ENCODE measurements at regions not wholly inside any gene's neighbourhood (a gene's known extent, or its start where the extent isn't known, plus 50 kb on each side); places are given as distances from the start of the nearest gene placed in this dataset.

DNA sequence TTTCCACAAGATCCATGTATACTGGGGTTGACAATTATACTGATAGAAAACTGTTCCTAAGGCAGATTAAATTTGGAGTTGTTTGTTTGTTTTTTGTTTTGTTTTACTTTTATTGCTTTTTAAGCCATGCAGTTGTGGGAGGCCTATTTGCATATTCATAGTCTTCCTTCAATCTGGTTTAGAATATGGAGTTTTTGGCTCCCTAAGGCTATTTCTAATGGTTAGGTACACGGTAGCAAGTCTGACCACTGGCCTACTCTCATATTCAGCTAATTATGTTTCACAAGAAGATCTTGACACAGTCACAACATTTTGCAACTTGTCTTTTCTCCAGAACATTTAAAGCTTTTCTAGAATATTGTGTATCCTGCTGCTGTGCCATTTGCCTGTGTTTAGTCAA lies 725.5 kb downstream of the PCDH18 start:
- no peaks in the 10 kb centered on the region for H3K36me3 ChIP-seq (ENCODE audit: control insufficient read depth, insufficient read depth, low read length)
- no peak overlapping the region for H3K4me3 ChIP-seq (ENCODE audit: low read length)
- no peaks in the 10 kb centered on the region for H3K4me1 ChIP-seq (ENCODE audit: control insufficient read depth, insufficient read depth, low read length)
- H3K27ac ChIP-seq (ENCODE audit: low read length) = no peak overlapping the region
- H3K9me3 ChIP-seq (replicated peaks; ENCODE audit: control insufficient read depth, low read depth, low read length) = peaks cover 7% of the 10 kb centered on the region
- H3K27me3 ChIP-seq (ENCODE audit: control insufficient read depth, insufficient read depth, low read length) = no peaks in the 10 kb centered on the region
- WGBS (ENCODE audit: insufficient coverage) = 100% methylated on average over 1 of the region's 1 CpG
- DNase-seq = no peak

GRCh38 chr4:136805617-136806016 lies 726.7 kb downstream of the PCDH18 start:
- H3K9me3 ChIP-seq (replicated peaks; ENCODE audit: control insufficient read depth, low read depth, low read length) = no peaks in the 10 kb centered on the region
- no peak for DNase-seq
- no peaks in the 10 kb centered on the region for H3K36me3 ChIP-seq (ENCODE audit: control insufficient read depth, insufficient read depth, low read length)
- whole genome bisulfite sequencing (ENCODE audit: insufficient coverage) = 79% methylated on average over 2 of the region's 2 CpGs
- H3K27me3 ChIP-seq (ENCODE audit: control insufficient read depth, insufficient read depth, low read length) = no peaks in the 10 kb centered on the region
- H3K27ac ChIP-seq (ENCODE audit: low read length) = no peak overlapping the region
- H3K4me1 ChIP-seq (ENCODE audit: control insufficient read depth, insufficient read depth, low read length) = no peaks in the 10 kb centered on the region
- no peak overlapping the region for H3K4me3 ChIP-seq (ENCODE audit: low read length)

- DNase-seq = no peak
- Histone ChIP-seq H3K4me3 (ENCODE audit: low read length) (no peak overlapping the region), H3K27ac (ENCODE audit: low read length) (no peak overlapping the region), H3K9me3 (replicated peaks; ENCODE audit: control insufficient read depth, low read depth, low read length) (no peaks in the 10 kb centered on the region), H3K27me3 (ENCODE audit: control insufficient read depth, insufficient read depth, low read length) (no peaks in the 10 kb centered on the region), H3K36me3 (ENCODE audit: control insufficient read depth, insufficient read depth, low read length) (no peaks in the 10 kb centered on the region), H3K4me1 (ENCODE audit: control insufficient read depth, insufficient read depth, low read length) (no peaks in the 10 kb centered on the region)
- WGBS (ENCODE audit: insufficient coverage) = no CpG with 5 or more reads among the region's 3 CpGs
These were observed 728.9 kb downstream of the PCDH18 start for GRCh38 chr4:136803433-136803832.

DNA sequence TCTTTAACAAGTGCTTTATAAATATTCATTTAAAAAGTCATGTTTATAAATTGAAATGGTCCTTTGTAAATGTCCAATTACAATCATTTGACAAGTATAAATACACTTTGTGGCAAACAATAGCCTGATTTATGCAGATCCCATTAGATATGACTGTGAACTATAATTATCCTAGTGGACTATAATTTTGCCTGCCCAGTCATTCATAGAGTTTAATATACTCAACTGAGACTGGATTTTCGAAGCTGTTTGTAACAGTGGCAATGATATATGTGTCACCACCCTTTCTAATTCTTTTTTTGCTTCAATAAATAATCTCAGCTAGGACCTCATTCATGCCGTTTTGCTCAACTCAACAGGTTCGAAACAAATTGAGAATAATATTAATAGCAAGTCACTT lies 732.0 kb downstream of the PCDH18 start:
- WGBS (ENCODE audit: insufficient coverage) = no CpG with 5 or more reads among the region's 3 CpGs
- Histone ChIP-seq H3K27ac (ENCODE audit: low read length) (no peak overlapping the region), H3K4me1 (ENCODE audit: control insufficient read depth, insufficient read depth, low read length) (no peaks in the 10 kb centered on the region), H3K27me3 (ENCODE audit: control insufficient read depth, insufficient read depth, low read length) (no peaks in the 10 kb centered on the region), H3K9me3 (replicated peaks; ENCODE audit: control insufficient read depth, low read depth, low read length) (no peaks in the 10 kb centered on the region), H3K4me3 (ENCODE audit: low read length) (no peak overlapping the region), H3K36me3 (ENCODE audit: control insufficient read depth, insufficient read depth, low read length) (no peaks in the 10 kb centered on the region)
- no peak for DNase-seq

GRCh38 chr4:136796953-136797352 lies 735.3 kb downstream of the PCDH18 start:
- H3K4me3 ChIP-seq (ENCODE audit: low read length) = no peak overlapping the region
- no peaks in the 10 kb centered on the region for H3K27me3 ChIP-seq (ENCODE audit: control insufficient read depth, insufficient read depth, low read length)
- H3K9me3 ChIP-seq (replicated peaks; ENCODE audit: control insufficient read depth, low read depth, low read length) = no peaks in the 10 kb centered on the region
- DNase-seq = no peak
- no peak overlapping the region for H3K27ac ChIP-seq (ENCODE audit: low read length)
- no peaks in the 10 kb centered on the region for H3K36me3 ChIP-seq (ENCODE audit: control insufficient read depth, insufficient read depth, low read length)
- WGBS (ENCODE audit: insufficient coverage) = 100% methylated on average over 1 of the region's 3 CpGs
- H3K4me1 ChIP-seq (ENCODE audit: control insufficient read depth, insufficient read depth, low read length) = no peaks in the 10 kb centered on the region

- no peaks in the 10 kb centered on the region for H3K4me1 ChIP-seq (ENCODE audit: control insufficient read depth, insufficient read depth, low read length)
- WGBS (ENCODE audit: insufficient coverage) = 60% methylated on average over 1 of the region's 4 CpGs
- no peaks in the 10 kb centered on the region for H3K27me3 ChIP-seq (ENCODE audit: control insufficient read depth, insufficient read depth, low read length)
- H3K4me3 ChIP-seq (ENCODE audit: low read length) = no peak overlapping the region
- no peaks in the 10 kb centered on the region for H3K36me3 ChIP-seq (ENCODE audit: control insufficient read depth, insufficient read depth, low read length)
- no peak overlapping the region for H3K27ac ChIP-seq (ENCODE audit: low read length)
- H3K9me3 ChIP-seq (replicated peaks; ENCODE audit: control insufficient read depth, low read depth, low read length) = no peaks in the 10 kb centered on the region
- DNase-seq = no peak
These were observed 738.4 kb downstream of the PCDH18 start for GRCh38 chr4:136793848-136794247.

GRCh38 chr4:136784326-136784725 lies 748.0 kb downstream of the PCDH18 start:
- Histone ChIP-seq H3K4me3 (ENCODE audit: low read length) (no peak overlapping the region), H3K36me3 (ENCODE audit: control insufficient read depth, insufficient read depth, low read length) (no peaks in the 10 kb centered on the region), H3K27ac (ENCODE audit: low read length) (no peak overlapping the region), H3K4me1 (ENCODE audit: control insufficient read depth, insufficient read depth, low read length) (no peaks in the 10 kb centered on the region), H3K9me3 (replicated peaks; ENCODE audit: control insufficient read depth, low read depth, low read length) (no peaks in the 10 kb centered on the region), H3K27me3 (ENCODE audit: control insufficient read depth, insufficient read depth, low read length) (no peaks in the 10 kb centered on the region)
- DNase-seq = no peak
- WGBS (ENCODE audit: insufficient coverage) = no CpG with 5 or more reads among the region's 1 CpG

DNA sequence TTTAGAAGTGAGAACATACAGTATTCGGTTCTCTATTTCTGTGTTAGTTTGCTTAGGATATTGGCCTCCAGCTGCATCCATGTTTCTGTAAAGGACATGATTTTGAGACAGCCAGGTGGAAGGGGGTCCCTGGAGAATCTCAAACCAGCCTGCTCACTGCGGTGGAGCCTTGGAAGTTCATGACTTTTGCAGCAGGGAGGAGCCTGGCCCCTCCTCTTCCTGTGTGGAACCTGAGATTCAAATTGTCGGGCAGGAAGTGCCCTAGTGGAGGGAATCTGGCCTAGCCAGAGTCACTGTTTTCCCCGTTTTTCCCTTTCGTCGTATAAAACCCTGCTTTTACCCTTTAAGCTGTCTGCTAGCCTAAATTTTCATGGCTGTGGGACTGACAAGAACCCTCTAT lies 762.6 kb downstream of the PCDH18 start:
- no peaks in the 10 kb centered on the region for H3K4me1 ChIP-seq (ENCODE audit: control insufficient read depth, insufficient read depth, low read length)
- H3K4me3 ChIP-seq (ENCODE audit: low read length) = no peak overlapping the region
- no peaks in the 10 kb centered on the region for H3K36me3 ChIP-seq (ENCODE audit: control insufficient read depth, insufficient read depth, low read length)
- no peak for DNase-seq
- no peaks in the 10 kb centered on the region for H3K27me3 ChIP-seq (ENCODE audit: control insufficient read depth, insufficient read depth, low read length)
- WGBS (ENCODE audit: insufficient coverage) = 75% methylated on average over 1 of the region's 6 CpGs
- H3K27ac ChIP-seq (ENCODE audit: low read length) = no peak overlapping the region
- H3K9me3 ChIP-seq (replicated peaks; ENCODE audit: control insufficient read depth, low read depth, low read length) = no peaks in the 10 kb centered on the region

- H3K4me1 ChIP-seq (ENCODE audit: control insufficient read depth, insufficient read depth, low read length) = no peaks in the 10 kb centered on the region
- WGBS (ENCODE audit: insufficient coverage) = 38% methylated on average over 1 of the region's 1 CpG
- H3K4me3 ChIP-seq (ENCODE audit: low read length) = no peak overlapping the region
- H3K36me3 ChIP-seq (ENCODE audit: control insufficient read depth, insufficient read depth, low read length) = no peaks in the 10 kb centered on the region
- H3K27ac ChIP-seq (ENCODE audit: low read length) = no peak overlapping the region
- H3K9me3 ChIP-seq (replicated peaks; ENCODE audit: control insufficient read depth, low read depth, low read length) = no peaks in the 10 kb centered on the region
- no peak for DNase-seq
- H3K27me3 ChIP-seq (ENCODE audit: control insufficient read depth, insufficient read depth, low read length) = no peaks in the 10 kb centered on the region
These were observed 763.4 kb downstream of the PCDH18 start for GRCh38 chr4:136768925-136769275.

- 40% methylated on average over 1 of the region's 3 CpGs for WGBS (ENCODE audit: insufficient coverage)
- H3K4me1 ChIP-seq (ENCODE audit: control insufficient read depth, insufficient read depth, low read length) = no peaks in the 10 kb centered on the region
- H3K27ac ChIP-seq (ENCODE audit: low read length) = no peak overlapping the region
These were observed 763.9 kb downstream of the PCDH18 start for GRCh38 chr4:136768213-136768924.

GRCh38 chr4:136763919-136764318 lies 768.4 kb downstream of the PCDH18 start:
- no peak overlapping the region for H3K4me3 ChIP-seq (ENCODE audit: low read length)
- no peaks in the 10 kb centered on the region for H3K27me3 ChIP-seq (ENCODE audit: control insufficient read depth, insufficient read depth, low read length)
- DNase-seq = no peak
- no peak overlapping the region for H3K27ac ChIP-seq (ENCODE audit: low read length)
- H3K36me3 ChIP-seq (ENCODE audit: control insufficient read depth, insufficient read depth, low read length) = no peaks in the 10 kb centered on the region
- no peaks in the 10 kb centered on the region for H3K9me3 ChIP-seq (replicated peaks; ENCODE audit: control insufficient read depth, low read depth, low read length)
- no peaks in the 10 kb centered on the region for H3K4me1 ChIP-seq (ENCODE audit: control insufficient read depth, insufficient read depth, low read length)
- WGBS (ENCODE audit: insufficient coverage) = 67% methylated on average over 2 of the region's 3 CpGs

More at GRCh38 chr4:136768213-136768924, 763.9 kb downstream of the PCDH18 start:
- Histone ChIP-seq H3K4me3 (ENCODE audit: low read length) (no peak overlapping the region), H3K9me3 (replicated peaks; ENCODE audit: control insufficient read depth, low read depth, low read length) (no peaks in the 10 kb centered on the region), H3K36me3 (ENCODE audit: control insufficient read depth, insufficient read depth, low read length) (no peaks in the 10 kb centered on the region), H3K27me3 (ENCODE audit: control insufficient read depth, insufficient read depth, low read length) (no peaks in the 10 kb centered on the region)
- no peak for DNase-seq

Measured in muscle of leg (tissue), 3 donors.